ENCODE measurements at regions not wholly inside any gene's neighbourhood (a gene's known extent, or its start where the extent isn't known, plus 50 kb on each side); places are given as distances from the start of the nearest gene placed in this dataset.

GRCh38 chr4:35739308-35739707 is 505.0 kb downstream of the ARAP2 start:
- DNase-seq: no peak

- DNase-seq: no peak
Observed at GRCh38 chr4:35754047-35754446, 490.3 kb downstream of the ARAP2 start.

GRCh38 chr4:35757836-35758235 is 486.5 kb downstream of the ARAP2 start:
- DNase-seq: no peak

GRCh38 chr4:35760807-35761206 is 483.5 kb downstream of the ARAP2 start:
- DNase-seq: no peak

- no peak for DNase-seq
Observed at GRCh38 chr4:35771571-35771970, 472.7 kb downstream of the ARAP2 start.

GRCh38 chr4:35772291-35772690 is 472.0 kb downstream of the ARAP2 start:
- DNase-seq: no peak

GRCh38 chr4:35789899-35790574 is 454.3 kb downstream of the ARAP2 start:
- no peak for DNase-seq

- DNase-seq: no peak
Observed at GRCh38 chr4:35793045-35793722, 451.1 kb downstream of the ARAP2 start.

GRCh38 chr4:35793766-35794165 is 450.5 kb downstream of the ARAP2 start:
- DNase-seq: no peak

- DNase-seq: no peak
Observed at GRCh38 chr4:35800669-35801068, 443.6 kb downstream of the ARAP2 start.

- no peak for DNase-seq
Observed at GRCh38 chr4:35802644-35803043, 441.7 kb downstream of the ARAP2 start.

- DNase-seq: no peak
Observed at GRCh38 chr4:35818520-35818919, 425.8 kb downstream of the ARAP2 start.

GRCh38 chr4:35820003-35820402 is 424.3 kb downstream of the ARAP2 start:
- DNase-seq: no peak

- no peak for DNase-seq
Observed at GRCh38 chr4:35824231-35824630, 420.1 kb downstream of the ARAP2 start.

- no peak for DNase-seq
Observed at GRCh38 chr4:35835893-35836292, 408.4 kb downstream of the ARAP2 start.

- DNase-seq: no peak
Observed at GRCh38 chr4:35836596-35836995, 407.7 kb downstream of the ARAP2 start.

- no peak for DNase-seq
Observed at GRCh38 chr4:35867057-35867456, 377.3 kb downstream of the ARAP2 start.

- no peak for DNase-seq
Observed at GRCh38 chr4:35872273-35872672, 372.0 kb downstream of the ARAP2 start.

- DNase-seq: no peak
Observed at GRCh38 chr4:35879479-35879878, 364.8 kb downstream of the ARAP2 start.

GRCh38 chr4:35883108-35883507 is 361.2 kb downstream of the ARAP2 start:
- no peak for DNase-seq

GRCh38 chr4:35884714-35885480 is 359.4 kb downstream of the ARAP2 start:
- DNase-seq: no peak

- DNase-seq: no peak
Observed at GRCh38 chr4:35897808-35898207, 346.5 kb downstream of the ARAP2 start.

GRCh38 chr4:35900286-35901243 is 343.7 kb downstream of the ARAP2 start:
- no peak for DNase-seq

Data from NCI-H774 (cell line).